HCT116 (cell line): ENCODE measurements at regions not wholly inside any gene's neighbourhood (a gene's known extent, or its start where the extent isn't known, plus 50 kb on each side); places are given as distances from the start of the nearest gene placed in this dataset.

ENCODE experiments used
- ATAC-seq: fragments of 200-7000 bp; cut with Tn5 transposase; 2 replicates; pipeline ENCODE4 v1.9.1; 2020; ENCODE audit warnings: mild to moderate bottlenecking, moderate library complexity
- BruUV-seq: library from RNA; stranded (reverse); fragments of 400-500 nt; replicated peaks from 2 replicates; lab custom pipeline; 2021; lab: Mats Ljungman, UMichigan
- CTCF ChIA-PET: fragments of 300-600 bp; sonication (Branson Sonifier 250); formaldehyde crosslinking; loops from one replicate; lab custom pipeline; 2021; ENCODE audit warnings: antibody characterized with exemption; lab: Charles Lee
- POLR2A ChIA-PET: fragments of 300-600, 350-600 bp; sonication (Branson Sonifier 250); formaldehyde crosslinking; loops from one replicate; lab custom pipeline; 2021; ENCODE audit warnings: antibody characterized with exemption; lab: Charles Lee
- RAD21 ChIA-PET, 2 experiments: fragments of 300-600 bp; sonication (Branson Sonifier 250); formaldehyde crosslinking; loops; one replicate each; lab custom pipeline; 2023; ENCODE audit warnings: low total read pairs in 2 of 2; ENCODE audit not compliant: uncharacterized antibody in 2 of 2, unreplicated experiment in 2 of 2, low non-redundant PET in 1 of 2; lab: Charles Lee
- DNase-seq: peaks from one replicate; pipeline ENCODE4 v3.0.0-alpha.2; 2010; ENCODE audit warnings: low read depth, low spot score
- H2AFZ ChIP-seq: fragments of 200-600 bp; shearing (Covaris generic), sonication (generic); 2 replicates; pipeline ENCODE4 v1.6.1; 2017; ENCODE audit warnings: low read depth, mixed run types, mixed read lengths, antibody characterized with exemption, low read length; ENCODE audit not compliant: poor library complexity, severe bottlenecking
- H3K27ac ChIP-seq: 2 replicates; pipeline ENCODE4 v1.5.1; 2012; ENCODE audit warnings: low read depth, low read length
- H3K27me3 ChIP-seq: fragments of 200-600 bp; sonication (generic); 2 replicates; pipeline ENCODE4 v1.6.1; 2016; ENCODE audit warnings: mixed run types, low read length, mixed read lengths; ENCODE audit not compliant: insufficient read depth
- H3K36me3 ChIP-seq, 2 experiments: fragments of 200-500 bp in 1 of 2; fragments of 200-600 bp in 1 of 2; sonication (Bioruptor generic) in 1 of 2; sonication (generic) in 1 of 2; 2 replicates each; pipeline versions ENCODE4 v1.5.1 to v1.6.1; 2014 to 2016; ENCODE audit warnings: low read length in 2 of 2, inconsistent platforms in 1 of 2, mixed read lengths in 1 of 2, mixed run types in 1 of 2; ENCODE audit not compliant: insufficient read depth in 2 of 2, control insufficient read depth in 1 of 2
- H3K4me1 ChIP-seq, 2 experiments: fragments of 200-600 bp in 1 of 2; sonication (generic) in 1 of 2; 2 replicates each; pipeline versions ENCODE4 v1.5.1 to v1.6.1; 2012 to 2017; ENCODE audit warnings: low read length in 2 of 2, inconsistent platforms in 1 of 2, mild to moderate bottlenecking in 1 of 2, mixed read lengths in 1 of 2, mixed run types in 1 of 2, moderate library complexity in 1 of 2; ENCODE audit not compliant: insufficient read depth in 2 of 2, control insufficient read depth in 1 of 2
- H3K4me2 ChIP-seq: fragments of 200-600 bp; sonication (generic); 2 replicates; pipeline ENCODE4 v1.6.1; 2017; ENCODE audit warnings: mixed run types, low read length, mixed read lengths
- H3K4me3 ChIP-seq, 2 experiments: fragments of 200-600 bp in 1 of 2; sonication (generic) in 1 of 2; replicated peaks in 1 of 2; 2 replicates each; pipeline ENCODE4 v1.5.1; 2011 to 2016; ENCODE audit warnings: low read length in 2 of 2, control low read depth in 1 of 2, low read depth in 1 of 2, mild to moderate bottlenecking in 1 of 2, mixed read lengths in 1 of 2, mixed run types in 1 of 2
- H3K79me2 ChIP-seq: fragments of 200-600 bp; sonication (generic); 2 replicates; pipeline ENCODE4 v1.6.1; 2017; ENCODE audit warnings: mild to moderate bottlenecking, mixed run types, low read length, moderate library complexity, mixed read lengths; ENCODE audit not compliant: insufficient read depth
- H3K9ac ChIP-seq: fragments of 200-600 bp; sonication (generic); 2 replicates; pipeline ENCODE4 v1.6.1; 2016; ENCODE audit warnings: low read length, mixed read lengths
- H3K9me2 ChIP-seq: fragments of 200-600 bp; sonication (generic), shearing (Covaris generic); 2 replicates; pipeline ENCODE4 v1.6.1; 2017; ENCODE audit warnings: mixed run types, mild to moderate bottlenecking, moderate library complexity; ENCODE audit not compliant: insufficient read depth
- H3K9me3 ChIP-seq, 2 experiments: fragments of 200-500 bp in 1 of 2; fragments of 200-600 bp in 1 of 2; sonication (Bioruptor generic) in 1 of 2; sonication (generic) in 1 of 2; 2 replicates each; pipeline ENCODE4 v1.6.1; 2014 to 2017; ENCODE audit warnings: low read length in 2 of 2, mixed read lengths in 2 of 2, inconsistent platforms in 1 of 2, low read depth in 1 of 2, mild to moderate bottlenecking in 1 of 2, mixed run types in 1 of 2, moderate library complexity in 1 of 2; ENCODE audit not compliant: control insufficient read depth in 1 of 2, insufficient read depth in 1 of 2
- H4K20me1 ChIP-seq: fragments of 200-600 bp; sonication (generic), shearing (Covaris generic); 2 replicates; pipeline ENCODE4 v1.6.1; 2017; ENCODE audit warnings: mixed run types, mild to moderate bottlenecking, moderate library complexity; ENCODE audit not compliant: insufficient read depth
- ATF3 ChIP-seq: IDR thresholded peaks from 2 replicates; pipeline ENCODE4 v1.6.1; 2012
- CEBPB ChIP-seq: IDR thresholded peaks from 2 replicates; pipeline ENCODE4 v1.6.1; 2012; ENCODE audit warnings: low read depth
- EGR1 ChIP-seq: IDR thresholded peaks from 2 replicates; pipeline ENCODE4 v1.6.1; 2012; ENCODE audit warnings: low read depth
- ELF1 ChIP-seq: IDR thresholded peaks from 2 replicates; pipeline ENCODE4 v1.6.1; 2012; ENCODE audit warnings: low read depth, borderline replicate concordance
- EZH2 ChIP-seq: fragments of 200-600 bp; sonication (generic); IDR thresholded peaks from 2 replicates; pipeline ENCODE4 v1.6.1; 2017; ENCODE audit warnings: antibody characterized with exemption, mixed run types
- EZH2phosphoT487 ChIP-seq: fragments of 200-600 bp; IDR thresholded peaks from 2 replicates; pipeline ENCODE4 v1.6.1; 2018; ENCODE audit warnings: antibody characterized with exemption, borderline replicate concordance
- JUND ChIP-seq: IDR thresholded peaks from 2 replicates; pipeline ENCODE4 v1.6.1; 2012
- POLR2AphosphoS5 ChIP-seq: IDR thresholded peaks from 2 replicates; pipeline ENCODE4 v1.6.1; 2011; ENCODE audit warnings: mild to moderate bottlenecking, low read depth, low read length, moderate library complexity
- RAD21 ChIP-seq: IDR thresholded peaks from 2 replicates; pipeline ENCODE4 v1.6.1; 2012; ENCODE audit warnings: low read depth, mild to moderate bottlenecking
- SIN3A ChIP-seq: IDR thresholded peaks from 2 replicates; pipeline ENCODE4 v1.6.1; 2012; ENCODE audit warnings: low read depth
- SP1 ChIP-seq: IDR thresholded peaks from 2 replicates; pipeline ENCODE4 v1.6.1; 2012; ENCODE audit warnings: low read depth
- SRF ChIP-seq: IDR thresholded peaks from 2 replicates; pipeline ENCODE4 v1.6.1; 2012; ENCODE audit warnings: low read depth
- TCF7L2 ChIP-seq: IDR thresholded peaks from 2 replicates; pipeline ENCODE4 v1.7.0; 2011; ENCODE audit warnings: borderline replicate concordance, inconsistent platforms; ENCODE audit not compliant: insufficient read depth, insufficient read length; ENCODE audit errors: extremely low read depth
- ZFX ChIP-seq: fragments of 450-650 bp; IDR thresholded peaks from 2 replicates; pipeline ENCODE4 v1.6.1; 2017
- ZNF274 ChIP-seq: fragments of 200-500 bp; sonication (Bioruptor generic); IDR thresholded peaks from 2 replicates; pipeline ENCODE4 v1.6.1; 2014; ENCODE audit warnings: mild to moderate bottlenecking, low read depth, low read length, inconsistent platforms
- intact Hi-C: fragments of 100-400 bp; cut with micrococcal nuclease; formaldehyde crosslinking; loops from 2 replicates; pipeline ENCODE4 v1.10.0; 2022
- TF ChIP-seq, protein P1 (sequence below): IDR thresholded peaks from 2 replicates; pipeline ENCODE4 v1.6.1; 2012
- TF ChIP-seq, protein P2 (sequence below), 3 experiments: fragments of 200-600 bp in 1 of 3; sonication (generic) in 1 of 3; IDR thresholded peaks in 2 of 3; conservative IDR thresholded peaks in 1 of 3; 2 replicates each; pipeline ENCODE4 v1.5.1; 2012 to 2017; ENCODE audit warnings: low read depth in 2 of 3, low read length in 2 of 3, antibody characterized with exemption in 1 of 3, borderline replicate concordance in 1 of 3, control low read depth in 1 of 3, mild to moderate bottlenecking in 1 of 3, mixed read lengths in 1 of 3, mixed run types in 1 of 3, moderate library complexity in 1 of 3; ENCODE audit not compliant: insufficient read depth in 1 of 3
- TF ChIP-seq, protein P3 (sequence below): IDR thresholded peaks from 2 replicates; pipeline ENCODE4 v1.6.1; 2012; ENCODE audit warnings: low read depth

GRCh38 chr1:55826381-55827080 is 611.4 kb upstream of the USP24 start (continued):
- no peak for TF ChIP-seq JUND
- TF ChIP-seq, protein P1, sequence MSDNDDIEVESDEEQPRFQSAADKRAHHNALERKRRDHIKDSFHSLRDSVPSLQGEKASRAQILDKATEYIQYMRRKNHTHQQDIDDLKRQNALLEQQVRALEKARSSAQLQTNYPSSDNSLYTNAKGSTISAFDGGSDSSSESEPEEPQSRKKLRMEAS, result no peak
- TF ChIP-seq POLR2AphosphoS5, result no peak
- TF ChIP-seq EZH2phosphoT487, result no peak

DNA sequence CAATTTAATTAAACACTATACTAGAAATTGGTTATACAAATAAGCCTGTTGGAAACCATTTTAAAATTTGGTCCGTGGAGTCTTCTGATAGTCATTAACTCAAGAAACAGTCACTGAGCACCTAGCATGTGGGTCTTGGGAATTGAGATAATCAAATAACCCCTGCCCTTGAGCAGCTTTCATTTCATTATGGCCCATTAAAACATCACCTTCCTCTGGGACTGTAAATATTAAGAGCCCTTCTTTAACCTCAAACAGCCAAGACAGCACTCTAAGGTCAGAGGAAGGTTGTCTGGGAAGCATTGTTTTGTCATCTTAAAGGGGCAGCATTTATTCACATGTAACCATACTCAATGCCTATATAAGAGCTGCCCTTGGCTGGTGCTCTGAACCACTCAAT is 610.3 kb upstream of the USP24 start:
- BruUV-seq, result no TSS peak
- no peak for ATAC-seq
- TF ChIP-seq ATF3 (no peak), ELF1 (no peak), EZH2 (no peak), ZNF274 (no peak), SP1 (no peak), TCF7L2 (no peak), RAD21 (no peak), CEBPB (no peak), EGR1 (no peak), SIN3A (no peak), ZFX (no peak), POLR2AphosphoS5 (no peak), SRF (no peak)
- TF ChIP-seq, protein P2, sequence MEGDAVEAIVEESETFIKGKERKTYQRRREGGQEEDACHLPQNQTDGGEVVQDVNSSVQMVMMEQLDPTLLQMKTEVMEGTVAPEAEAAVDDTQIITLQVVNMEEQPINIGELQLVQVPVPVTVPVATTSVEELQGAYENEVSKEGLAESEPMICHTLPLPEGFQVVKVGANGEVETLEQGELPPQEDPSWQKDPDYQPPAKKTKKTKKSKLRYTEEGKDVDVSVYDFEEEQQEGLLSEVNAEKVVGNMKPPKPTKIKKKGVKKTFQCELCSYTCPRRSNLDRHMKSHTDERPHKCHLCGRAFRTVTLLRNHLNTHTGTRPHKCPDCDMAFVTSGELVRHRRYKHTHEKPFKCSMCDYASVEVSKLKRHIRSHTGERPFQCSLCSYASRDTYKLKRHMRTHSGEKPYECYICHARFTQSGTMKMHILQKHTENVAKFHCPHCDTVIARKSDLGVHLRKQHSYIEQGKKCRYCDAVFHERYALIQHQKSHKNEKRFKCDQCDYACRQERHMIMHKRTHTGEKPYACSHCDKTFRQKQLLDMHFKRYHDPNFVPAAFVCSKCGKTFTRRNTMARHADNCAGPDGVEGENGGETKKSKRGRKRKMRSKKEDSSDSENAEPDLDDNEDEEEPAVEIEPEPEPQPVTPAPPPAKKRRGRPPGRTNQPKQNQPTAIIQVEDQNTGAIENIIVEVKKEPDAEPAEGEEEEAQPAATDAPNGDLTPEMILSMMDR (IDR thresholded peaks at IDR 0.05 in 2 of 3, conservative IDR thresholded peaks at IDR 0.05 in 1 of 3; ENCODE audit: borderline replicate concordance in 1 of 3, insufficient read depth in 1 of 3, low read depth in 2 of 3, low read length in 2 of 3), result no peak
- TF ChIP-seq, protein P1, result no peak
- TF ChIP-seq, protein P3, sequence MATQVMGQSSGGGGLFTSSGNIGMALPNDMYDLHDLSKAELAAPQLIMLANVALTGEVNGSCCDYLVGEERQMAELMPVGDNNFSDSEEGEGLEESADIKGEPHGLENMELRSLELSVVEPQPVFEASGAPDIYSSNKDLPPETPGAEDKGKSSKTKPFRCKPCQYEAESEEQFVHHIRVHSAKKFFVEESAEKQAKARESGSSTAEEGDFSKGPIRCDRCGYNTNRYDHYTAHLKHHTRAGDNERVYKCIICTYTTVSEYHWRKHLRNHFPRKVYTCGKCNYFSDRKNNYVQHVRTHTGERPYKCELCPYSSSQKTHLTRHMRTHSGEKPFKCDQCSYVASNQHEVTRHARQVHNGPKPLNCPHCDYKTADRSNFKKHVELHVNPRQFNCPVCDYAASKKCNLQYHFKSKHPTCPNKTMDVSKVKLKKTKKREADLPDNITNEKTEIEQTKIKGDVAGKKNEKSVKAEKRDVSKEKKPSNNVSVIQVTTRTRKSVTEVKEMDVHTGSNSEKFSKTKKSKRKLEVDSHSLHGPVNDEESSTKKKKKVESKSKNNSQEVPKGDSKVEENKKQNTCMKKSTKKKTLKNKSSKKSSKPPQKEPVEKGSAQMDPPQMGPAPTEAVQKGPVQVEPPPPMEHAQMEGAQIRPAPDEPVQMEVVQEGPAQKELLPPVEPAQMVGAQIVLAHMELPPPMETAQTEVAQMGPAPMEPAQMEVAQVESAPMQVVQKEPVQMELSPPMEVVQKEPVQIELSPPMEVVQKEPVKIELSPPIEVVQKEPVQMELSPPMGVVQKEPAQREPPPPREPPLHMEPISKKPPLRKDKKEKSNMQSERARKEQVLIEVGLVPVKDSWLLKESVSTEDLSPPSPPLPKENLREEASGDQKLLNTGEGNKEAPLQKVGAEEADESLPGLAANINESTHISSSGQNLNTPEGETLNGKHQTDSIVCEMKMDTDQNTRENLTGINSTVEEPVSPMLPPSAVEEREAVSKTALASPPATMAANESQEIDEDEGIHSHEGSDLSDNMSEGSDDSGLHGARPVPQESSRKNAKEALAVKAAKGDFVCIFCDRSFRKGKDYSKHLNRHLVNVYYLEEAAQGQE, result no peak
- Histone ChIP-seq H3K9me3 (no peaks in the 10 kb centered on the region), H2AFZ (no peak overlapping the region), H3K27ac (no peak overlapping the region), H3K4me3 (no peak overlapping the region), H3K4me1 (no peaks in the 10 kb centered on the region; a peak in 1 of 4 replicates), H3K36me3 (no peaks in the 10 kb centered on the region), H4K20me1 (no peaks in the 10 kb centered on the region), H3K4me2 (no peak overlapping the region), H3K79me2 (no peaks in the 10 kb centered on the region), H3K9me2 (no peaks in the 10 kb centered on the region), H3K9ac (no peak overlapping the region), H3K27me3 (no peaks in the 10 kb centered on the region)
- ChIA-PET CTCF (no interaction called here), POLR2A (no interaction called here), RAD21 (no interaction called here)
- DNase-seq, result no peak
- intact Hi-C loops, result no loop called here
